GM21786 (cell line): ENCODE measurements at regions not wholly inside any gene's neighbourhood (a gene's known extent, or its start where the extent isn't known, plus 50 kb on each side); places are given as distances from the start of the nearest gene placed in this dataset.

Source experiments
- ATAC-seq: cut with Tn5 transposase; IDR thresholded peaks from one replicate; pipeline ENCODE4 v1.9.1; 2021; ENCODE audit not compliant: unreplicated experiment

GRCh38 chr10:88107296-88108097 is 244.1 kb downstream of the PTEN start:
- ATAC-seq = no peak

GRCh38 chr10:88108115-88108610 is 244.7 kb downstream of the PTEN start:
- peak; percentile 40 for ATAC-seq

GRCh38 chr10:88110355-88110754 is 246.9 kb downstream of the PTEN start:
- no peak for ATAC-seq

- ATAC-seq = no peak
These were observed 247.4 kb downstream of the PTEN start for GRCh38 chr10:88110822-88111221.

- no peak for ATAC-seq
These were observed 247.9 kb downstream of the PTEN start for GRCh38 chr10:88111294-88111693.

- peak; percentile 32 for ATAC-seq
These were observed 249.8 kb downstream of the PTEN start for GRCh38 chr10:88113232-88113631.

GRCh38 chr10:88113657-88114272 is 250.3 kb downstream of the PTEN start:
- ATAC-seq = no peak

- ATAC-seq = no peak
These were observed 250.9 kb downstream of the PTEN start for GRCh38 chr10:88114368-88114767.

GRCh38 chr10:88115407-88115806 is 252.0 kb downstream of the PTEN start:
- ATAC-seq = no peak

GRCh38 chr10:88115968-88116367 is 252.5 kb downstream of the PTEN start:
- no peak for ATAC-seq

GRCh38 chr10:88116481-88116880 is 253.1 kb downstream of the PTEN start:
- no peak for ATAC-seq

- peak; percentile 36 for ATAC-seq
These were observed 253.7 kb downstream of the PTEN start for GRCh38 chr10:88116971-88117626.

- ATAC-seq = no peak
These were observed 254.6 kb downstream of the PTEN start for GRCh38 chr10:88117869-88118632.

GRCh38 chr10:88118729-88119128 is 255.3 kb downstream of the PTEN start:
- no peak for ATAC-seq

- ATAC-seq = no peak
These were observed 255.7 kb downstream of the PTEN start for GRCh38 chr10:88119160-88119559.

GRCh38 chr10:88120075-88120474 is 256.6 kb downstream of the PTEN start:
- ATAC-seq = no peak

- ATAC-seq = no peak
These were observed 257.3 kb downstream of the PTEN start for GRCh38 chr10:88120599-88121333.

GRCh38 chr10:88121361-88121760 is 257.9 kb downstream of the PTEN start:
- ATAC-seq = no peak

GRCh38 chr10:88122145-88122544 is 258.7 kb downstream of the PTEN start:
- no peak for ATAC-seq

GRCh38 chr10:88122576-88122975 is 259.2 kb downstream of the PTEN start:
- ATAC-seq = no peak
